ENCODE measurements at regions not wholly inside any gene's neighbourhood (a gene's known extent, or its start where the extent isn't known, plus 50 kb on each side); places are given as distances from the start of the nearest gene placed in this dataset.

- TF ChIP-seq TAF1 (IDR thresholded peaks at IDR 0.05; ENCODE audit: borderline replicate concordance, low read depth, low read length), result no peak
- no peak for TF ChIP-seq HDAC2 (IDR thresholded peaks at IDR 0.05)
- TF ChIP-seq BCL3 (IDR thresholded peaks at IDR 0.05; ENCODE audit: borderline replicate concordance, insufficient read depth, low read depth, low read length, poor library complexity, severe bottlenecking), result no peak
- TF ChIP-seq MYC (IDR thresholded peaks at IDR 0.05; ENCODE audit: insufficient read depth, insufficient read length, insufficient replicate concordance, low read length, severe bottlenecking), result no peak
- TF ChIP-seq POLR2A (IDR thresholded peaks at IDR 0.05; ENCODE audit: low read depth, low read length), result no peak
- TF ChIP-seq TCF7 (IDR thresholded peaks at IDR 0.05; ENCODE audit: borderline replicate concordance), result no peak
- TF ChIP-seq CTCF (IDR thresholded peaks at IDR 0.05 in 2 of 3, conservative IDR thresholded peaks at IDR 0.05 in 1 of 3; ENCODE audit: control insufficient read depth in 2 of 3, extremely low read depth in 1 of 3, insufficient read depth in 1 of 3, low read depth in 3 of 3, low read length in 3 of 3), result no peak
- no peak for TF ChIP-seq HDAC6 (IDR thresholded peaks at IDR 0.05; ENCODE audit: unreplicated experiment)
- TF ChIP-seq HCFC1 (IDR thresholded peaks at IDR 0.05; ENCODE audit: low read length), result no peak
- no peak for TF ChIP-seq CHD2 (IDR thresholded peaks at IDR 0.05; ENCODE audit: borderline replicate concordance, low read depth, low read length)
These were observed 206.2 kb upstream of the MYLIP start for GRCh38 chr6:15922510-15923250.

All from GM12878 (cell line).